ENCODE measurements at regions not wholly inside any gene's neighbourhood (a gene's known extent, or its start where the extent isn't known, plus 50 kb on each side); places are given as distances from the start of the nearest gene placed in this dataset.

DNA sequence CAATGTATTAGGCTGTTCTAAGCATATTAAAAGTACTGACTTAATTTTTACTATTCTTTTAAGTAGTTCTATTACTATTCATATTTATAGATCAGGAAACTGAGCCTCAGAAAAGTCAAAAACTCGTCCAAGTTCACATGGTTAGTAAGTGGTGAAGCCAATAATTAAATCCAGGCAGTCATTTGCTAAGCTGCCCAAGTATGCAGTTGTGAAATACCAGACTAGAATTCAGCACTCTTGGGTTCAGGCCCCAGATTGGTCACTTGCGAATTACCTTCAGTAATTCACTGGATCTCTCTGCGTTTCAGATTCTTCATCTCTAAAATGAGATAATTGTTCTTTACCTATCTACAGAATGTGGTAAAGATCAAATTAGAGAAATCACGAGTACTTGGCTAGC is 161.9 kb upstream of the CADPS start:
- no peak for TF ChIP-seq EP300 (IDR thresholded peaks at IDR 0.05; ENCODE audit: borderline replicate concordance)
- TF ChIP-seq CEBPB (IDR thresholded peaks at IDR 0.05): no peak
- no peak for TF ChIP-seq MAX (IDR thresholded peaks at IDR 0.05)
- no peak for TF ChIP-seq FOXM1 (IDR thresholded peaks at IDR 0.05; ENCODE audit: borderline replicate concordance, low read depth)
- TF ChIP-seq RAD21 (IDR thresholded peaks at IDR 0.05; ENCODE audit: low read depth): no peak
- TF ChIP-seq YY1 (IDR thresholded peaks at IDR 0.05; ENCODE audit: low read depth): no peak
- TF ChIP-seq REST (IDR thresholded peaks at IDR 0.05; ENCODE audit: low read depth): no peak
- TF ChIP-seq NFIC (IDR thresholded peaks at IDR 0.05): no peak
- TF ChIP-seq CREB1 (IDR thresholded peaks at IDR 0.05; ENCODE audit: low read depth): no peak
